GM21786 (cell line): ENCODE measurements at regions not wholly inside any gene's neighbourhood (a gene's known extent, or its start where the extent isn't known, plus 50 kb on each side); places are given as distances from the start of the nearest gene placed in this dataset.

ENCODE experiments used
- ATAC-seq: cut with Tn5 transposase; IDR thresholded peaks from one replicate; pipeline ENCODE4 v1.9.1; 2021; ENCODE audit not compliant: unreplicated experiment

DNA sequence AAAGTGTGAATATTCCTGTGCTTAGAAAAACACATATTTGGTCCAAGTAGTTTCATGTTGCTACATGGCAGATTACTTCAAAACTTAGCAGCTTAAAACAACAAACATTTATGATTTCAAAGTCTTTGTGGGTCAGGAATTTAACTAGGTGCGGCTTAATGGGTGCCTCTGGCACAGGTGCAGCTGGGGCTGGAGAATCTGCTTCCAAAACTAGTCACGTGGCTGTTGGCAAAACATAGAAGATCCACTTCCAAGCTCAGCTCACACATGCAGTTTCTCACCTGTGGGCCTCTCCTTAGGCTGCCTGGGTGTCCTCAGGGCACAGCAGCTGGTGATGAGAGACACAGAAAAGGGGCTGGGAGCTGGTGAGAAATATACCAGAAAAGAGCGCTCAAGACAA is 263.4 kb downstream of the TTLL7 start:
- no peak for ATAC-seq

DNA sequence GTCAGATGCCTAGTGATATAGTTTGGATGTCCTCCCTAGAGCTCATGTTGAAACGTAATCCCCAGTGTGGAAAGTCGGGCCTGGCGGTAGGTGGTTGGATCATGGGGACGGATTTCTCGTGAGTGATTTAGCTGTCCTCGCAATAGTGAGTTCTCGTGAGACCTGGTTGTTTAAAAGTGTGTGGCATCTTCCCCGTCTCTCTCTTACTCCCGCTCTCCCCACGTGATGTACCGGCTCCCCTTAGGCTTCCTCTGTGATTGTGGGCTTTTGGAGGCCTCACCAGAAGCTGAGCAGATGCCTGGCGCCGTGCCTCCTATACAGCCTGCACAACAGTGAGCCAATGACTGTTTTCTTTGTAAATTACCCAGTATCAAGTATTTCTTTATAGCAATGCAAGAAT is 264.5 kb downstream of the TTLL7 start:
- no peak for ATAC-seq

DNA sequence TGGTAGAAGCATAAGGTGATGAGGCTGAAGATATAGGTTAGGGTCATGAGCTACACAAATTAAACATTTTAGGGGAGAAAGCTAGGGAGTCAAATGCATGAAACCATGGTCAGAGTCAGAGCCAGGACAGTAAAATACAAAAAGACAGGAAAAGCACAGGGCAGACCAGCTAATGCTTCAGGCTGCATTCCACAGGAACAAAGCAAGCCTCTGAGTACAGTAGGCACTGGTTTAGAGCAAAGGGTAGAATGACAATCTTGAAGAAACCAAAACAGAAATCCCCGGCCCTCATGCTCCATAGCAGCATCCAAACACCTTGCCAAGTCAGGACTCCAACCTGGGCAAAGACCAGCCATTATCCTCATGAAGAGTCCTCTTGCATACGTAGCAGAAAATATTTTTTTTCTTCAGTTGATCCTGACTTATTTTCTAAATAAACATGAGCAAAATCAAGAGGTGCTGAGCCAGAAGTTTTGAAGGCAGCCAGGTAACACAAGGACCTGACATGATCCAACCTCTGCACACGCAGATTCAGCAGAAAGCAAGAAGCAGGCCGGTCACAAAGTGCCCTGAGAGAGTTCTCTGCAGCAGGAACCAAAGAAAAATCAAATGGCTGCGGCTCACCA is 273.1 kb downstream of the TTLL7 start:
- ATAC-seq: no peak

DNA sequence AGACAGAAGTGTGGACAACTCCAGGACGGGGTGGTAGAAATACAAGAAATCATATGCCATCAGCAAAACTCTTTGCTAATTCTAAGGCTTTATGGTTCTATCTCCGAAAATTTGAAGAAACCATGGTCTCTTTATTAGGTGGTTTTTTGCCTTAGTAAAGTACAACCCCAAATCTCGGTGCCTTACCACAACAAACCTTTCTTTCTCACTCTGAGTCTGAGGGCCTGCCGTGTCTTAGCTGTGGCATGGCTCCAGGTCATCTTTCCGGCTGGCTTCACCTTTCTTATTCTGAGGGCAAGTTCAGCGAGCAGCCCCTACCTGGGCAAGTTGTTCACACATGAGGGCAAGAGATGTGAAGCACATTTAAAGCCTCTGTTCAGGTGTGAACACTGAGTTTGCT is 280.6 kb downstream of the TTLL7 start:
- ATAC-seq: peak; percentile 54

DNA sequence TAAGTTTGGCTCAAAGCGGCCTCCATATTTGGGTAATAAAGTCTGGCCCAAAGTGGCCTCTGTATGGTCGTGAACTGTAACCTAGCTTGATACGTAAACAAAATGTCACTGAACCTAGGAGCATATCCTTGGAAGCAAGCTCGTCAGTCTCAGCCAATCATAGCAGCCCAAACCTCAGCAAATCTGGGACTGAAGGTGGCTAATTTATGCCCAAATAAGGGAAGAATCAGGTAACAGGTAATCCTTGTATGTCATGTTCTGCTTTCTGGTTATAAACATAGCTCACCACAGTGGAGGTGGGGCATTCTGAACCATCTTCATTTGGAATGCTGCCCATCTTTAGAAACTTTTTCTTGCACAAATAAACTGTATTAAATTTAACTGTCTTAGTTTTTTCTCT is 281.1 kb downstream of the TTLL7 start:
- no peak for ATAC-seq

DNA sequence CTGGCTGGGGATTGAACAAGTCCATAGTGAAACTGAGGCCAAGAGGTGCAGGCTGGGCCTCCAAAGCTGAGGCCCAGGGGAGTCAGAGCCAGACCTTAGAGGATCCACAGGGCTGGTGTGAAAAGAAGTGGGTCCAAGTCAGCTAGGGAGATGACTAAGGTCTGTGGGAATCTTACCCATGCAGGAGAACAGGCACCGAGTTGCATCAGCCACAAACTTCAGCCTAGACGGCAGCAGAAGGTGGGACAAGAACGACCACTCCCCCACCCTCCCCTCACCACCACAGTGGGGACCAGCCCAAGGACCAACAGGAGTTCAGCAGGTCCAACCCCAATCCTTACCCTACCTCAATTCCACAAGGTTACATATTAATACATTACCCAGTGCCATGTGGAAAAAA is 282.3 kb downstream of the TTLL7 start:
- ATAC-seq: no peak

DNA sequence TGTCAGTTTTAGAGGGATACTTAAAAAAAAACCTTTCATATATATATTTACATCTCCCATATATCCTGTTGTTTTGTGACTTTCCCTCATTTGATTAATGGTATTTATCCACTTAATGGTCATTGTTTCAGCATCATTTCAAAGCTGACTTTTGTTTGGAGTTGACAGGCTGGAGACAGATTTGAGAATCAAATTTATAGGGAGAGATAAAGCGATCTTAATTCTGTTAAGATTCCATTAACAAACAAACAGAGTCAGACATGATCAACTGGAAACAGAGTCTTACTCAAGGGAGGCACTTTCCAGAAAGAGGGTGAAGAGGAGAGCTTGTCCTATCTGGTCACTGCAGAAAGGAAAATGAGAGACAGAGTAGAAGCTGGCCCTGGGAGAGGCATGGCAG is 283.4 kb downstream of the TTLL7 start:
- ATAC-seq: no peak

DNA sequence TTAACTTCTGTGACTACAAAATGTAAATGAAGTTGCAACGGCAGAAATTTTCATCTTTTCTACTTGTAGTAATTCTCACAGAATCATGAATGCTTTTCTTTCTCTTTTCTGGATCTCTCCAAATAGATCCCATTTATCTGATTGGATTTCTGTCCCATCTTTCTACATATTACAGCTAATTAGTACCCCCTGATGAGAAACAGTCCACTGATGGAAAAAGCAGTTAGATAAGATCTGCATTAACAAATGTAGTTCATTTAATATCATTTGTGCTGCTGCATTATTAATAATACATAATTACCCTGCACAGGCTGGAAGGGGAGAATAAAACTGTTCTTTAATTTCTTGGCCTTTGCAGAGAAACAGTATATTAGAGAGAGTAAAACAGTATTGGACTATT is 289.3 kb downstream of the TTLL7 start:
- no peak for ATAC-seq

DNA sequence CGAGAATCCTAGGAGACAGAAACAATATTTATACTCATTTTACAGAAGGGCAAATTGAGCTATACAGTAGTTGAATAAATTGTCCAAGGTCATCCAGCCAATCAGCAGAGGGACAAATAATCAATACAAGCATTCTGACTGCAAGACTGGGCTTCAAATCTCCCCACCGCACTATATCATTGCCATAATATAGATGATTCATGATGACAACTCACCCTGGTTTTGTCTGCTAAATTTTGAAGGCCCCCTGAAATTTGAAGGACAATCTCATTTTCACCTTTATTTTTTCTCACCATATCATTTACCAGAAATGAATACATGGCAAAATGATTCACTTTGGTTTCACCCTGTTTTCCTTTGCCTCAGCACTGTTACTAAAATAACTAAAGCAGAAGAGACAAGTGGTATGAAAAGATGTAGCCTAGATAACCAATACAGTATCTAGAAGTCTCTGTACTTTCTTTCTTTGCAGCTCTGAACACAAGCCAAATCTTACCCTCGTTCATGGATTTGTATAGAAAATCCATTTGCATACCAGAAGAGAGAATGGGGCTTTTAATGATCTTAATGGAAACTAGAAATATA is 292.5 kb downstream of the TTLL7 start:
- ATAC-seq: no peak

DNA sequence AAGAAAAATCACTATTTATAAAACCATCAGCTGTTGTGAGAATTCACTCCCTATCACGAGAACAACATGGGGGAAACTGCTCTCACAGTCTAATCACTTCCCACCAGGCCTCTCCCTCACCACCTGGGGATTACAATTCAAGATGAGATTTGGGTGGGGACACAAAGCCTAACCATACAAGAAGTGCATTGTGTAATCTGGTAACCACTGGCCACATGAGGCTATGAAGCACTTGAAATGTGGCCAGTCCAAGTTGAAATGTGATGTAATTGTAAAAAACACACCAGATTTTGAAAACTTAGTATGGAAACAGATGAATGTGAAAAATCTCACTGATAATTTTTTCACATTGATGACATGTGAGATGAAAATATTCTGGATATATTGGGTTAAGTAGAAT is 293.8 kb downstream of the TTLL7 start:
- ATAC-seq: no peak

DNA sequence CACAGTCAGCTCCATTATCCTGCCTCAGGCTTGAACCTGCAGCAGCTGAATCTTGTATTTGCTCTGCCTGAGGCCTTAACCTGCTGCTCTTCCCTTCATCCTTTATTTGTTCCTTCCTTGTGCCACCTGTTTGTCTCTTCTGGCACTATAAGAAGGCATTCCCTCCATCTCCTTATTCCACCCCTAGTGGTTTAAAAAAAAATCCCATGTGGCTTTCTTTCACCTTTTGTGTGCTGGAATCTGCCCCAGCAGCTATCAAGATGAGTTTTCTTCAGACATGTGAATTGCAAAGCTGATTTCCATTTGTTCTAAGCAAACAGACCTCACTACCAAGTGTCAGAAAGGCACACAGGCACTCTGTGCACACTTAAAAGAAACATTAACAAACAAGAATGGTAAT is 294.6 kb downstream of the TTLL7 start:
- no peak for ATAC-seq

DNA sequence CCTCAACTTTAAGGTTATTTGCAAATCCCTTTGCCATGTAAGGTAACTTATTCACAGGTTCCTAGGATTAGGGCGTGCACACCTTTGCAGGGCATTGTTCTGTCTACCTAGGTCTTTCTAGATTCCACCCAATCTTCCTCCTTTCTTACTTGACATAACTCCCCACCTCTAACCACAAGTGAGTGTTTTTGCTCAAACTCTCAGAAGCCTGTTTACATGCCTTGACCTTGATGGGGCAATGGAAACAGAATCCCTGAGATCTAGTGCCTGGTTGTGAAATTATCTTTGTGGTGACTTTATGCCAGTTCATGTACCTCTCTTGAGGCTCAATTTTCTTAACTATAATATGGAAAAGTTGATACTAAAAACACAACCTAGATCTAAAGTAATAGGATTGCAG is 296.6 kb downstream of the TTLL7 start:
- no peak for ATAC-seq

DNA sequence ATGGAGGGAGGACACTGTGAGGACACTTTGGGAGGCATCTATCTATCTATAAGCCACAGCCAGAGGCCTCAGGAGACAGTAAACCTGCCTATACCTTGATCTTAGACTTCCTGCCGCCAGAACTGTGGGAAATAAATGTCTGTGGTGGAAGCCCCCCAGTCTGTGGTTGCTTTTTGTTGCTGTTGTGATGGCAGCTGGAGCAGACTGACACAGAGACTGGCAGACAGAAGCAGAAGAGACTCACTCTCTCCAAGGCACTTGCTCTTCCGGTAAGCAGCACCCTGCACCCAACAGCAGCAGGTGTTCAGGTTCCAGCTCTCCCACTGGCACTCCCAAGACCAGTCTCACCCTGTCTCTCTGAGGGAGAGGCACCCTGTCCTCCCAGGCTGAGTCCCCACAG is 297.6 kb downstream of the TTLL7 start:
- ATAC-seq: no peak

DNA sequence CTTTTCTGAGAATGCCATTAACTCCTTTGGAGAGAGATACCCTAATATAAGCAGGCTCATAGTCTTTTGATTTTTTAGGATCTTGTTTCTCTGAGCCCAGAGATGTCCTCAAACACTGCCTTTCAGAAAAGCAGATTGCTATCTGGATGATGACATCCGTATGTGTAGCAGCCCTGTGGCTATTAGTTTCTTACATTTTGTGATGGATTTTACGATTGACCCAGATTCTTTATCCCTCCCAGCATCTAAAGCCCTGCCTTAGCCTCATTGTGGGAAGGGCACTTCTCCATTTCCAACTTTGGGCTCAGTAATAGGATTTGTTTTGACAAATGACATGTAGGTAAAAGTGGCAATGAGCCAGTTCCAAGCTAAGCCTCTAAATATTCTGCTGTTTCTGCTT is 300.3 kb downstream of the TTLL7 start:
- no peak for ATAC-seq

DNA sequence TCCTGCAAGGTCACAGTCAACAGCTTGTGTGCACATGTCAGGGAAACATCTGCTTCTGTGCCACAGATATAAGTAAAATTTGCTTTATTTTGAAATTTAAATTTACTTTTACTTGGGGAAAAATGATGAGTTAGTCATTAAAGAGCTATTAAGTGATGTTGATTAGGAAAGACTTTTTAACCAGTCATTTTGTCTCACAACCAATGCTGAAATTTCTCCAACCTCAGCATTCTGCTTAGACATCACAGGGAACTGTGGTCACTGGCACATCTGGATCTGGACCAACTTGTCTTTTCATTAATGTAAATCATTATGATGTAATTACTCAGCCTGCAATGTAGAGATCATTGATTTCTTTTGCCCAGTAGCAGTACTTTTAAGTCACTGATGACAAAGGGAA is 301.0 kb downstream of the TTLL7 start:
- ATAC-seq: no peak

DNA sequence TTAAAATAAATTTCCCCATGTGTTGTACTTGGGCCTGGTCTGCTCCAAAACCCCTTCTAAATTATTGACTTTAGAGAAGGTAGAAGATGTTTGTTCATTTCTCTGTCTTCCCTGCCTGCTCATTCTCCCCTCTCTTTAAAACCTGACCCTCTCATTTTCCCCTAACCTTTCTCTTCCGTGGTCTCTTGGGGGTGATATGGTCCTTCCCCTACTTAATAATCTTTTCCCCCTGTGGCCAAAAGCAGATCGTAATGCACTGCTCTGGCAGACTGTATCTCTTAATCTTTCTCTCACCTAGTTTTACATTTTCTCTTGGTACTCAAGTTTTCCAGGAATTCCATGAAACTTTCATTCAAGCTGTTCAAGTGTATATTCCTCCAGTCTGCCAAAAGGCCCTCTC is 301.7 kb downstream of the TTLL7 start:
- ATAC-seq: no peak

DNA sequence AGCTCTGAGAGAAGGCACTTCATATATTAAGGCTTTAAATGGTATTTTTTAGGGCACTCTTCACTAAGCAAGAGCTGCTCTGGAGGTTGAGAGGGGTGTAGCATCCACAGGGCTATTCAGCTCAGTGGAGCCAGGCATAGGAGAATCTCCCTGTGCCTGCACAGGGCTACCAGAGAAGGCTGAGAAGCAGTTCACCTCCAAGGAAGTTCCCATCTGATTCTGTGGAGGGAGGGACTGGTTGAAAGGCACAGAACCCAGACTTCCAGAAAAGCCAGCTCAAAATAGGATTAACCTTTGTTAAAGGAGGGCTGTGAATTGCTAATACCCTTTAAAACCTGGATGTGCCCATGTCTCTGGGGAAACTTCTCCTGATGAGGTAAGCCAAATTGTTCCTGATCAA is 304.5 kb downstream of the TTLL7 start:
- no peak for ATAC-seq

DNA sequence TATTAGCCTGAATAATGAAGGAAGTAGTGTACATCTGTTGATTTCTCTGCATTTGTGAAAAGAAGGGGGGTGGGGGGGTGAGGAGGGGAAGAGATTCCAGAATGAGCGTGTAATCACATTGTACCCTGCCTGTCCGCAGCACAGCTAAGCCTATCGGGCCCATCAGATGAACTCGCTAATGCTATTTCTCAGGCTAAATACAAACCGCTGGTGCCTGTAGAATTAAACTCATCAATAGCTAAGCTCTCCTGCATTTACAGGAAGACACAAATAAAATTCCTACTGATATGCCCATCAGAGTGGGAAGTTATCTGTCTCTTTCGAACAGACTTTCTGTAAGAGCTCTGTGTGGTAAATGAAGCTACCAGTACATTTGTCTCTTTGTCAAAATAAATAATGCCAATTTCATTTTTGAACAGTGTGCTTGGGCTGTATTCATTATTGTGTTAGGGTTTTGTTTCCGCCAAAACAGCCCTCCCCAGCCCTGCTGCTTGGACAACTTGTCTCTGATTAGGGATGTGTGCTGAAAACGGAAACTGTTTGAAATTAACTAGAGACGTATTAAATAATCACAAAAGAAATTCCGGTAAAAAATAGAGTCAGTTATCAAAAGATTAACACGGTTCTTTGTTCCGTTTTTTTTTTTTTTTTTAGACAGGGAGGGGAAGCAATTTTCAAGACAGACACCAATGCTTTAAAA is 305.4 kb downstream of the TTLL7 start:
- no peak for ATAC-seq

DNA sequence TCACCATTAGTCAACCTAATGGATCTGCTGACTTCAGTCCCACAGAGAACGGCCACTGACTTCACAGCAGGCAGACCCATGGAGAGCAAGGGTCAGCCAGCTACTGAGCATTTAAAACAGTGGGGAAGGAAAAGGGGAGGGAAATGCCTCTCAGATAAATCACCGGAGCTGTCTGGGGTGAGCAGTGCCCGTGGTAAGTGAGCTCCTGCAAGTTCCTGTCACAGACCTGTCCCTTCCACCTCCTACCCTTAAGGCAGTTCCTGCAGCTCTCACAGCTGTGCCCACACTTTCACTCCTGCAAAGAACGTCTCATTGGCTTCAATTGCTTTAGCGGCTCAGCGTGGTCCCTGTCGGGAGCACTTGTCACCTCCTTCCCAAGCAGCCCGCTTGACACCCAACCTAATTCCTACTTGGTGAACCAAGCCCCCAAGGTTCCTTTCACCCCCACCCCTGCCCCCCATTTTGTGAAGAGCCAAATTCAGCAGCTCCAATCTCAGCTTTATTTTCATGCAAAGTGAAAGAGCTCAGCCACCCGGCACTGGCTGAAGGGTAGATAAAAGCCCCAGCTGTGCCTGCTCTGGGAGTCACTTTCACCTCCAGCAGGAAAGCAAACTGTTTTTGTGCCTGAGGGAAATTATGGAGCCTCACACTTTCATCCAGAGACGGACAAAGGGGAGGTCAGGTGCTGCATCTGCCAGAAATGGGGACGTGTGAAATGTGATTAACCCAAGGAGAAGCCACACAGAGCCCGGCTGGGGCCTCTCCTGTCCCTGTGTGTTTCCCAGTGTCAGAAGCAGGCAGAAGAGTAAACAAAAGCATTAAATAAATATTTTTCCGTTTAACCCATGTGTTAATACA is 306.2 kb downstream of the TTLL7 start:
- ATAC-seq: peak; percentile 58

DNA sequence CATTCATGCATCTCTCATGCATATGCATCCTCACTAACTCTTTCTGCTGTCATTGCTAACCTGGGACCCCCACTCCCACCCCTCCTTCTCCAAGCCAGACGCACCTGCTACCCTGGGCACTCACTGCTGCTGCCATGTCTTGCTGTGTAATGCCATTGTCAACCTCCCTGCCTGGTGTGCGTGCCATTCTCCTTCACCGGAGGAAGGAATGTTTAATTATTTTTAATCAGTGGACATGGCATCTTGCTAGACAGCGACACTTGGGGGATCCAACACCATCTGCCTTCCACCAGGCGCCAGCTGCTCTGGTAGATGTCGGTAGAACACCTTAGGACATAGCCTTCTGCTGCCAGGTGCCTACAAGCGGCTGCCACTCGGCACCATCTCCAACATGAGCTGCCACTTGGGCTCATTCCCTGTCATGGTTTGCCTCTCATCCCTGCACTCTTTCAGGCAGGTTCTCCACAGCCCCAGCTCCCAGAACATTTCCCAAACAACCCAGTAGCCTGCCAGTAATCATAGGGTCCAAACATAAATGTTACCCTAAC is 306.9 kb downstream of the TTLL7 start:
- ATAC-seq: no peak
